GM12873 (cell line): ENCODE measurements at regions not wholly inside any gene's neighbourhood (a gene's known extent, or its start where the extent isn't known, plus 50 kb on each side); places are given as distances from the start of the nearest gene placed in this dataset.

Experiments used
- TF ChIP-seq, protein P1 (sequence below): IDR thresholded peaks from 2 replicates; pipeline ENCODE4 v1.5.1; 2012; ENCODE audit warnings: low read depth, mild to moderate bottlenecking, moderate library complexity, low read length, control low read depth; ENCODE audit not compliant: insufficient read depth; ENCODE audit errors: missing control alignments

GRCh38 chr2:16226381-16226780 lies 286.0 kb downstream of the MYCN start:
- TF ChIP-seq, protein P1, sequence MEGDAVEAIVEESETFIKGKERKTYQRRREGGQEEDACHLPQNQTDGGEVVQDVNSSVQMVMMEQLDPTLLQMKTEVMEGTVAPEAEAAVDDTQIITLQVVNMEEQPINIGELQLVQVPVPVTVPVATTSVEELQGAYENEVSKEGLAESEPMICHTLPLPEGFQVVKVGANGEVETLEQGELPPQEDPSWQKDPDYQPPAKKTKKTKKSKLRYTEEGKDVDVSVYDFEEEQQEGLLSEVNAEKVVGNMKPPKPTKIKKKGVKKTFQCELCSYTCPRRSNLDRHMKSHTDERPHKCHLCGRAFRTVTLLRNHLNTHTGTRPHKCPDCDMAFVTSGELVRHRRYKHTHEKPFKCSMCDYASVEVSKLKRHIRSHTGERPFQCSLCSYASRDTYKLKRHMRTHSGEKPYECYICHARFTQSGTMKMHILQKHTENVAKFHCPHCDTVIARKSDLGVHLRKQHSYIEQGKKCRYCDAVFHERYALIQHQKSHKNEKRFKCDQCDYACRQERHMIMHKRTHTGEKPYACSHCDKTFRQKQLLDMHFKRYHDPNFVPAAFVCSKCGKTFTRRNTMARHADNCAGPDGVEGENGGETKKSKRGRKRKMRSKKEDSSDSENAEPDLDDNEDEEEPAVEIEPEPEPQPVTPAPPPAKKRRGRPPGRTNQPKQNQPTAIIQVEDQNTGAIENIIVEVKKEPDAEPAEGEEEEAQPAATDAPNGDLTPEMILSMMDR, result no peak

DNA sequence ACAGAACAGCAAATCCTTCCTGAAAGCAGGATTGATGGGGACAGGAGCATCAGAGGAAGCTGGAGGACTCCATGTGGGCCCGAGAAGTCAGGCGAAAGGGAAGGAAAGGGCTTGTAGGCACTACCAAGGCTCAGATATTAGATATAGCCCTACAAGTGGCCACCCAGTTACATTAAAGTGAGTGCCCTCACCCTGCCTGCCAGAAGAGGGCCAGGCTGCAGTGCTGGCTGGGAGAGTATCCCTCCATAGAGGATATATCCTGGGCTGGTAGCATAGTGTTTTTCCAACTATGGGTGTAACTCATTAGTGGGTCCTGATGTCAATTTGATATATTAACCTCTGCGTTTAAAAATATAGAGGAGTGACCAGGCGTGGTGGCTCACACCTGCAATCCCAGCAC lies 285.2 kb downstream of the MYCN start:
- TF ChIP-seq, protein P1, result no peak

DNA sequence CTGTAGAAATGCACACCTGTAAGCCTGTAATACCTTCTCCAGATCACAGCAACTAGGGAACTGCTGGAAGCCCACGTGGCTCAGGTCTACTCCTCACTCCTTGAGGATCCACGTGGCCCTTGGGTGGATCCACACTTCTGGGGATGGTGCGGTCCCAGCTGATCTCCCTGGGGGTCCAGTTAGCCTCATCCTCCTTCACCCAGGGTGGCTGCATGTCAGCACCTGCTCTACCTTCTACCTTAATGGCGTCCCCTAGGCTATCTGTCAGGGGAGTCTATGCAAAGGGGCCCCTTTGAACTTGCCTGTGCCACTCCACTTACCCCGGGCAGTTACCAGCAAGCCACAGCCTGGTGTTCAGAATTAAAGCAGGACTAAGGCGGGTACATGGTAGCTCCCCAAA lies 284.7 kb downstream of the MYCN start:
- TF ChIP-seq, protein P1, result no peak

- TF ChIP-seq, protein P1, result no peak
These were observed 284.1 kb downstream of the MYCN start for GRCh38 chr2:16224298-16225045.

DNA sequence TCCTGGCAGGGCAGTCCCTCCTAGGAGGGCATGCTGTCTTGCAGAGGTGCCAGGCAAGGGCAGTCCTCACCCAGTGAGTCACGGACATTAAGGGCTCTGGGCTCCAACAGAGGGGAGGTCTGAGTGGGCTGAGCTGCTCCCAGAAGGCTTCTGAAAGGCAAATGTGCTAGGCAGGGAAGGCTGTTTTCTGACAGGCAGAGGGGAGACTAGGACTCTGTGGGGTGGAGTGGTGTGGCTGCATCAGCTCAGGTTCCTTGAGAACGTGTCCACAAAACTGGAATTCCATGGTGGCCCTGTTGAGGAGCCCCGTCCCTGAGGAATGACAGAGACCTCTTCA lies 283.5 kb downstream of the MYCN start:
- TF ChIP-seq, protein P1, result no peak

- TF ChIP-seq, protein P1, result no peak
These were observed 283.0 kb downstream of the MYCN start for GRCh38 chr2:16223161-16223840.

- TF ChIP-seq, protein P1, result no peak
These were observed 282.0 kb downstream of the MYCN start for GRCh38 chr2:16222326-16222725.
